Kidney capillary endothelial cell (primary cell): ENCODE measurements at regions not wholly inside any gene's neighbourhood (a gene's known extent, or its start where the extent isn't known, plus 50 kb on each side); places are given as distances from the start of the nearest gene placed in this dataset.
"Not testable (repeated sequence)": the region's sequence is repeated elsewhere in the genome, so short reads cannot be mapped to it uniquely, and the experiment has no call there.

Experiments used
- DNase-seq: peaks from one replicate; pipeline ENCODE4 v3.0.0-alpha.2; 2018; ENCODE audit warnings: low spot score

- no peak for DNase-seq
Measured at GRCh38 chr4:188665491-188666457, 526.5 kb downstream of the TRIML1 start.

- DNase-seq = not testable (repeated sequence)
Measured at GRCh38 chr4:188678691-188679090, 539.5 kb downstream of the TRIML1 start.

GRCh38 chr4:188680004-188680666, 540.9 kb downstream of the TRIML1 start:
- DNase-seq = no peak

- no peak for DNase-seq
Measured at GRCh38 chr4:188680667-188681063, 541.4 kb downstream of the TRIML1 start.

GRCh38 chr4:188682321-188682720, 543.1 kb downstream of the TRIML1 start:
- DNase-seq = no peak

GRCh38 chr4:188683571-188683970, 544.3 kb downstream of the TRIML1 start:
- no peak for DNase-seq

- no peak for DNase-seq
Measured at GRCh38 chr4:188688956-188689355, 549.7 kb downstream of the TRIML1 start.

GRCh38 chr4:188691811-188692210, 552.6 kb downstream of the TRIML1 start:
- no peak for DNase-seq

- DNase-seq = no peak
Measured at GRCh38 chr4:188695261-188695660, 556.0 kb downstream of the TRIML1 start.

GRCh38 chr4:188697243-188697642, 558.0 kb downstream of the TRIML1 start:
- DNase-seq = no peak

GRCh38 chr4:188701952-188702351, 562.7 kb downstream of the TRIML1 start:
- DNase-seq = no peak

GRCh38 chr4:188704288-188704687, 565.0 kb downstream of the TRIML1 start:
- no peak for DNase-seq

- DNase-seq = no peak
Measured at GRCh38 chr4:188707036-188707435, 567.8 kb downstream of the TRIML1 start.

- DNase-seq = no peak
Measured at GRCh38 chr4:188714501-188714900, 575.3 kb downstream of the TRIML1 start.

GRCh38 chr4:188714907-188715306, 575.7 kb downstream of the TRIML1 start:
- DNase-seq = no peak

- DNase-seq = no peak
Measured at GRCh38 chr4:188717661-188718060, 578.4 kb downstream of the TRIML1 start.

GRCh38 chr4:188719794-188720193, 580.6 kb downstream of the TRIML1 start:
- no peak for DNase-seq

- no peak for DNase-seq
Measured at GRCh38 chr4:188722911-188723310, 583.7 kb downstream of the TRIML1 start.

- DNase-seq = no peak
Measured at GRCh38 chr4:188727746-188728145, 588.5 kb downstream of the TRIML1 start.

- no peak for DNase-seq
Measured at GRCh38 chr4:188728359-188728758, 589.1 kb downstream of the TRIML1 start.

GRCh38 chr4:188732131-188732530, 592.9 kb downstream of the TRIML1 start:
- no peak for DNase-seq

GRCh38 chr4:188735082-188735481, 595.8 kb downstream of the TRIML1 start:
- DNase-seq = no peak
